A549 (cell line): ENCODE measurements at regions not wholly inside any gene's neighbourhood (a gene's known extent, or its start where the extent isn't known, plus 50 kb on each side); places are given as distances from the start of the nearest gene placed in this dataset.

Experiments
- BCL3 ChIP-seq: fragments of >200 bp; sonication (Bioruptor Twin); formaldehyde crosslinking; IDR thresholded peaks from 3 replicates; pipeline ENCODE4 v1.6.1; 2016
- CTCF ChIP-seq: fragments of >200 bp; sonication (Bioruptor Twin); formaldehyde crosslinking; IDR thresholded peaks from 3 replicates; pipeline ENCODE4 v1.5.1; 2016
- HOXA7 ChIP-seq: fragments of 250-450 bp; sonication (Bioruptor Pico); IDR thresholded peaks from 2 replicates; pipeline ENCODE4 v1.5.0; 2020; ENCODE audit warnings: mild to moderate bottlenecking, moderate library complexity
- MAX ChIP-seq: IDR thresholded peaks from 2 replicates; pipeline ENCODE4 v1.6.1; 2012
- MAZ ChIP-seq: fragments of 150-350 bp; IDR thresholded peaks from 2 replicates; pipeline ENCODE4 v1.6.1; 2014; ENCODE audit warnings: antibody characterized with exemption, low read depth, low read length, borderline replicate concordance
- MYC ChIP-seq: IDR thresholded peaks from 2 replicates; pipeline ENCODE4 v1.6.1; 2012; ENCODE audit warnings: mild to moderate bottlenecking, inconsistent platforms, low read length, improper control_type of control experiment, borderline replicate concordance
- POLR2A ChIP-seq: IDR thresholded peaks from 2 replicates; pipeline ENCODE4 v1.6.1; 2012; ENCODE audit warnings: mild to moderate bottlenecking, low read length
- RAD21 ChIP-seq, 2 experiments: fragments of >200 bp in 1 of 2; sonication (Bioruptor Twin) in 1 of 2; formaldehyde crosslinking in 1 of 2; IDR thresholded peaks in 1 of 2; conservative IDR thresholded peaks in 1 of 2; 2 replicates in 1 of 2; 3 replicates in 1 of 2; pipeline ENCODE4 v1.6.1; 2012 to 2018; ENCODE audit warnings: inconsistent platforms in 1 of 2
- RARB ChIP-seq: fragments of 250-450 bp; sonication (Bioruptor Pico); IDR thresholded peaks from 2 replicates; pipeline ENCODE4 v1.8.0; 2021; ENCODE audit warnings: mild to moderate bottlenecking, moderate library complexity
- REST ChIP-seq: fragments of 200-600 bp; sonication (generic); IDR thresholded peaks from 2 replicates; pipeline ENCODE4 v1.6.1; 2016; ENCODE audit warnings: antibody characterized with exemption, mild to moderate bottlenecking, moderate library complexity
- TFCP2L1 ChIP-seq: fragments of 250-450 bp; sonication (Bioruptor Pico); IDR thresholded peaks from 2 replicates; pipeline ENCODE4 v1.5.0; 2021; ENCODE audit warnings: mild to moderate bottlenecking
- USF2 ChIP-seq: fragments of 450-650 bp; IDR thresholded peaks from 2 replicates; pipeline ENCODE4 v1.6.1; 2014; ENCODE audit warnings: antibody characterized with exemption
- ZC3H11A ChIP-seq: fragments of 450-650 bp; IDR thresholded peaks from 2 replicates; pipeline ENCODE4 v1.6.1; 2014; ENCODE audit warnings: antibody characterized with exemption, mild to moderate bottlenecking
- ZFP36 ChIP-seq: fragments of 450-650 bp; IDR thresholded peaks from 2 replicates; pipeline ENCODE4 v1.6.1; 2014; ENCODE audit warnings: borderline replicate concordance; ENCODE audit not compliant: partially characterized antibody

GRCh38 chr2:122800781-122801180 lies 1045.3 kb downstream of the TSN start:
- TF ChIP-seq HOXA7 (CRISPR knock-in tag): no peak
- no peak for TF ChIP-seq CTCF
- no peak for TF ChIP-seq BCL3
- no peak for TF ChIP-seq POLR2A
- TF ChIP-seq RARB (CRISPR knock-in tag): no peak
- no peak for TF ChIP-seq TFCP2L1 (CRISPR knock-in tag)
- no peak for TF ChIP-seq MAX
- TF ChIP-seq RAD21 (conservative IDR thresholded peaks at IDR 0.05 in 1 of 2, IDR thresholded peaks at IDR 0.05 in 1 of 2): no peak
- TF ChIP-seq MYC: no peak
- TF ChIP-seq ZC3H11A: no peak
- no peak for TF ChIP-seq USF2
- no peak for TF ChIP-seq ZFP36
- no peak for TF ChIP-seq REST
- no peak for TF ChIP-seq MAZ
